HG03097 (cell line): ENCODE measurements at regions not wholly inside any gene's neighbourhood (a gene's known extent, or its start where the extent isn't known, plus 50 kb on each side); places are given as distances from the start of the nearest gene placed in this dataset.

ENCODE experiments used
- ATAC-seq: cut with Tn5 transposase; IDR thresholded peaks from one replicate; pipeline ENCODE4 v1.9.1; 2021; ENCODE audit not compliant: unreplicated experiment, low FRiP score

DNA sequence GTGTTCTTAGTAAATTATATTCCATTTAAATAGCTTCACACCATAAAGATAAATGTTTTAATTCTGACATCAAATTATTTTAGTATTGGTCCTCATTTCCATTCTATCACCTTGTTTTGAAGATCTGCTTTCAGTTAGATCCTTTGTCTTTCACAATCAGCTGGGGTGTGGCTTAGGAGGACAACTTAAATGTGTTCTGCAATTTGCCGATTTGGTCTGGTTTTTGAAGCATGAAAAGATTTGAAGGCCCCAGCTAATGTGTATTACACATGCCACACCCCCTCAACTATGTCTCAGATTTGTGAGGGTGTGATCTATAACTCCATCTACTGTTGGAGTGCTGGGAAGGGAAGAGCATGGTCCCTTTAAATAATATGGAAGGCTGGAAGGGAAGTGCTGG is 516.1 kb upstream of the GOLIM4 start:
- ATAC-seq = no peak

DNA sequence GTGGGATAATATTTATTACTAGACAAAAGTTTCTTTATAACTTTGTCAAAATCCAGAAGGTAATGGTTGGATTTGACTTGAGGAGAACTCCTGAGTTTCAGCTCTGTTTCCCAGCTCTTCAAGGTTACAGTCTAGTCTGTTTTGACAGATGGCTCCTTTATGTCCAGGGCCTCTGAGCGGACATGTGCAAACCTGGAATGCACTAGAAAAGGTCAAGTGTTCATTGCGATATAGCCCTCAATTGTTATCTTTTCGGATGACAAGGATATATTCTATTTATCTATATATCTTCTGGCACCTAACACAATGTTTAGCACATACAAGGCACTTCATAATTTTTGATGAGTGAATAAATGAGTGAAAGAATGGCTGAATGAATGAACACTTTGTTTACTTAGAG is 513.2 kb upstream of the GOLIM4 start:
- no peak for ATAC-seq

DNA sequence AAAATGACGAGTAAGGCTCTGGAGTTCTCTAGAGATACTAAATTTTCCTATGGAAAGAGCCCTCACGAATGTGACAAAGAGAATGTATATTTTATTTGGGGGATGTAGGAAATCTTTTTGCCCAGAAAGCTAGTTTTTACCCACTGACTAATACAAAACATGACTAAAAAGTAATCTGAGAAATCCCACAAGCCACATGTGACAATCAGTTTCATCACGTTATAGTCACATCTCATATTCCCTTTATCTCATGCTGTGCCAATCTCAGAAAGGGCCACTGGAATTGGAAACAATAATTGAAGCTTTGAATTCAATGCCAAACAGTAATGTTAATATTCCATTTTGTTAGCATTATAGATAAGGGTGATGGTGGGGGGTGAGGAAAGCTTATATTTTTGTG is 509.0 kb upstream of the GOLIM4 start:
- ATAC-seq = no peak

DNA sequence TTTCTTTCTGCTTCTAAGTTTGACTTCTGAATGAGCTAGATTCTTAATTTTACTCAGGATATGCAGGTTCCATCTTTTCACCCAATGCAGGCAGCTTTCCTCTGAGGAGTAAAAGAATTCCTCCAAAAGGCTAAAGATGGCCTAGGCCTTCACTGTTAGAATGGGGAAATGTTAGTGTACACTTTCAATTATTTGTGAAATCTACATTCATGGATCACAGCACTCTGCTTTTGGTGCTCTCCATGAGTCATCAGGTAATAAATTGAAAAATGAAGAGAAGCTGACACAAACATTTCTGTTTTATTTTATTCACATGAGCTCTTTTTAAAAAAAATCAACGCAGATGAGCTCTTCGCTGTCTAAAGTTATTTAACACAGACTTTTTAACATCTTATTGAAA is 502.5 kb upstream of the GOLIM4 start:
- ATAC-seq = no peak

DNA sequence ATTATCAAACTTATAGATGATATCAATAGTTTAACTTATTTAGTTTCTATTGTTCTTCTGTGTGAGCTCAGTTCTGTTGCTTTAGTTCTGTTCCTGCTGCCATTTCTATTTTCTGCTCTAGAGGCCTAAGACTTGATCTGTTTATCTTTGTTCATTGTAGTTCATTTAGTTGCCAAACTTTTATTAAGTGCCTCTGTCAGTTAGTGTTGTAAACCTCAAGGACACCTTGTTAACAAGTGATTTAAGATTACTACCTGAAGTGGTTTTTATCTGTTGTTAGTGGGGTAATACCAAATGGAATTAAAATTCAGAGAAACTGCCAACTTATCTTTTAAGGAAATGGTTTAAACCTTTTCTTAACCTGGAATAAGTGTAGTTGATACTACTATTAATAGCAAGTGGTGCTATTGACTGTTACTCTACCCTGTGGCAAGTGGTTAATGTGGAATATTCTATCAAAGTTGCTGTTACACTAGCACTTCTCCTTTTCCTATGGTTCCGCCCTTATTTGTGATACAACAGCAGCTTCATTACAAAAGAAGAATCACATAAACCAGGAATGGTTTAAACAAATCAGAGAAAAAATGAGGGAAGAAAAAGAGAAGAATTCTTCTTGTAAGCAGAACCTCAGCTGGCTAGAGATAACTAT is 500.6 kb upstream of the GOLIM4 start:
- no peak for ATAC-seq

DNA sequence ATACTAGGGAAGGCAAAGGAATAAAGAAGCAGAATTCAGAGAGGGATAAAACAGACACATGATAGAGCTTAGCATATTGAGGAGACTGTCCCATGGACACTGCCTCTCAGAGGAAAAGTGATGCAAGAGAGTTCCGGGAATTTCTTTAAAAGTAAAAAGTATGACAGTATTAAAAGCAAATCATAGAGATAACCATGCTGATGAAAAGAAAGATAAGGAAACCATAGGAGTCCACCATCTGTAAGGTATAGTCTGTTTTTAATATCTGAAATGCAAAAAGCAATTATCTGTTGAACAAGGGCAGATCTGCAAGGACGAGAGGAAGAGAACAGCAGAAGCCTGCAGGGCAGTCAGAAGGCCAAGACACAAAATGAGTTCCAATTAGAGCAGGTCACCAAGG is 495.9 kb upstream of the GOLIM4 start:
- ATAC-seq = no peak

DNA sequence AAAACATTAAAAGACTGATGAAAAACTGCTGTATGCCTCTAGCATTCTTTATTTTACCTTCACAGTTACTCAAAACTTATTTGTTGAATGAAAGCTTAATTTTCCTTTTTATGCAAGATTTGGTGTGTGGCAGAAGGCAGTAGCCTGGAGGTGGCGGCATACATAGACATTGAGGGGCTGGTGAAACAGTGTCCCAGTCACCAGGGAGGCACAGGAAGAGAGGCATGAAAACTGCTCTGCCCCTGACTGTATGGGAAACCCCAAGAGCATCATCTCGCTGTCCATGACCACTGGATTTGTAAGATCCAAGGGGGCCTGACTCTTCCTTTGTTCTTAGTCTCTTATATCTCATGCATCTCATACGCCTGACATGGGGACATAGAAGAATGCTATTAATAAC is 493.7 kb upstream of the GOLIM4 start:
- ATAC-seq = no peak

DNA sequence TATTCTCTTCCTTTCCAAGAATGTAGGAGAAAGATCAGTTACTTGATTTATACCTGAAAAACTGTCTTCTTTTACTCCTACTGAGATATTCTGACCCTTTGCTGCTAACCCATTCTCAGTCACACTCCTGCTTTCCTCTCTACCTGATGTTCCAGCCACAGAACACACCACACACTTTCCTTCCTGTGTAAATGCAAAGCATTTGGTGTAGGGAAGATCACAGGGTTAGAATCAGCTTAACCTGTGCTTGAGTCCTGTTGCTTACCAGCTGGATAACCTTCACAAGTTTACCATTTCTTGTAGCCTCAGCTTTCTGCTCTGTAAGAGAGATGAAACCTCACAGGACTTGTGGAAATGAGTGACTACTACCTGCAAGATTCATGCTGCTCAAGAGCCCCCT is 489.8 kb upstream of the GOLIM4 start:
- ATAC-seq = peak; percentile 62

DNA sequence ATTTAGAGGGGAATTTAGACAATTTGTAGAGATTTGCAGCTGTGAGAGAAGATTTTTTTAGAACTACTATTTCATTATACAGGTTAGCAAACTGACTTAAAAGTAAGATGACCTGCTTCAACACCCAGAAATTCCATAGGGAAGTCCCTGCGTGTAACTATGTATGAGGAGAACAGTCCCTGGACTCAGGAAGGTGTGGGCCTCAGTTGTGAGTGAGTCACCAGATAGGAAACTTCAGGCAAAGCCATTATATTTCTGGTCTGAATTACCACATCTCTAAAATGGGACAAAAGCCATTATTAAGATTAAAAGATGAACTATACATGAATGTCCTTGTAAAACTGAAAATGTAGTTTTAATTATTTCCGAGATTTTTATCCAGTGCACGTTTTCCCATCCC is 488.3 kb upstream of the GOLIM4 start:
- no peak for ATAC-seq

DNA sequence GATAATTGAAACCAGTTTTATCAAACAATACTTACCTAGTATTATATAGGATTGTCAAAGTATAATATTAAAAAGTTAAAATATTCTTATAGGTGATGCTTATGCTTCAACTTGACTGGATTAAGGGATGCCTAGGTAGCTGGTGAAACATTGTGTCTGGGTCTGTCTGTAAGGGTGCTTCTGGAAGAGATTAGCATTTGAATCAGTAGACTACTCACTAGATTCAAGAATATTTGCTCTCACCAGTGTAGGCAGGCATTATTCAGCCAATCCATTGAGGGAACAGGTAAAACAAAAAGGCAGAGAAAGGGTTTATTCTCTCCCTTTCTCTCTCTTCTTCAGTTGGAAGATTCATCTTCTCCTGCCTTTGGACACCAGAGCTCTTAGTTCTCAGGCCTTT is 486.8 kb upstream of the GOLIM4 start:
- no peak for ATAC-seq

DNA sequence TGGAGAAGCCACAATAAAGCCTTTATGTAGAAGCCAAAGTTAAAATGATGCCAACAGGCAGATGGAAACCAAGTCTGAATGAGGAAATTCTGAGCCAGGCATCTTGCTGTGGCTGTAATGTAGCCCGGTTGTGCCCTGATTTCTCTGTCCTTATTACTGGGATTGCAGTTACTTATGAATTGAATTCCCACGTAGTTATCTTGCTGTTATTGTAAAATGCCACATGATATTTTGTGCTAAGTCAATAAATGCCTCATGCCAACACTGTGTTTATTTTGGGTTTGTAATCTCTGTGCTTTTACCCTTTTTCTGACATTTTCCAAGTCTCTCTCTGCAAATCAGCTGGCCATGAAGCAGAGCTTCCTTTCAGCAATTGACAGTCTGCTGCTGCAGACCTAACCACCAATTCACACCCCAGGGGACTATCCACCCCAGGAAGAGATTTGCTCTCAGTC is 486.1 kb upstream of the GOLIM4 start:
- ATAC-seq = no peak

DNA sequence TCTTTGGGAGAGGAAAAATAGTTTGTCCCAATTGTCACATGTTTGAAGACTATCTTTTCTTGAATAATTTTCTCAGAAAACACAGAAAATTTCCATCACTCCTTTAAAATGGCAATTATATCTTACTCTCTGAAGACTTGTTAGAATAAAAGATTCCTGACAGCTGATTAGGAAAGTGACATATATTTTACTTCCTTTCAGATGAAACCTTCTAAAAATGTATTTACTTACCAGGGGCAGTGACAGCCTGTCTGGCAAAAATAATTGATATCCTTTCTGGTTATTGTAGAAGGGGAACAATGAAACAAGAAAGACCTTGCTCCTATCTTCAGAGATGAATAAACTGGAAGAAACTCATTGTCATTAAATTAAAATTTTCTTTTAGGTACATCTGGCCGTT is 483.3 kb upstream of the GOLIM4 start:
- no peak for ATAC-seq

DNA sequence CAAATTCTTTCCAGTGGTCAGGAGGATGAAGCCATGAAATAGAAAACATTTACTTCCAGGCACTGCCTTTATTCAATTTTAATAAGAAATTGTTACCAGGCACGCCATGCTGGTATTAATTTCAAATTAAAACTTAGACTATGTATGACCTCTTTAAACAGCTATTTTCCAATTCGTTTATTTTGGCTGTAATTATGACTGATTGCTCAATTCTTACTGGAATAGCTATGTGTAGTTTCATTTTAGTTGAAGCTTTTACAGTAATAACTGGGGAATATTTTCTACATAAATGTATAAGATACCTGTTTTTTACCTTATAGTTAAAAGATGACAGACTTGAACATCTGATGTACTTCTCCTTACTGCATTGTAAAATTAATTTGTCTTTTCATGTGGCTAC is 480.0 kb upstream of the GOLIM4 start:
- ATAC-seq = no peak

DNA sequence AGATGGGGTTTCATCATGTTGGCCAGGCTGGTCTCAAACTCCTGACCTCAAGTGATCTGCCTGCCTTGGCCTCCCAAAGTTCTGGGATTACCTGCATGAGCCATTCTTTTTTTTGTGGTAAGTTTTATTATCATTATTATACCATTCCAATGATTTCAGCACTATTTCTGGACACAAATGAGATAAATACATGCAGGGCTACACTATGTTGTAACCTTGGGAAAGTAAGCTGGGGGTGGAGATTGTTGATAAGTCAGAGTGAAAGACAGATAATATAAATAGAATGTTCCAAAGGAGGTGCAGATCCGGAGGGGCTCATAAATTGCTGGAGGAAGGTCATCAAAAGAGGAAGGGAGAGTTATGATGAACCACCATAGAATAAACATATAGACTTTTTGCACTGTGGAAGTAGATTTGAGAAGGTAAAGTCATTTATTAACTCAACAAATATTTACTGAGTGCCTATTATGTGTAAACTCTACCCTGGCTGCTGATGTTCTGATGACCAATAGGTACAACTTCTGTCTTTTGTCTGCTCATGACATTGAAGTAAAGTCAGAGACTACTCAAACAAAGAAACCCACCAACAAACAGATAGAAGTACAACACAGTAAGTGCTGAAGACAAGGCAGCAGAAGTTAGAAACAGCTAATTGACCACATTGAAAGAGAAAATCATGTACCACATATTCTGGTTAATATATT is 478.9 kb upstream of the GOLIM4 start:
- ATAC-seq = peak; percentile 72

DNA sequence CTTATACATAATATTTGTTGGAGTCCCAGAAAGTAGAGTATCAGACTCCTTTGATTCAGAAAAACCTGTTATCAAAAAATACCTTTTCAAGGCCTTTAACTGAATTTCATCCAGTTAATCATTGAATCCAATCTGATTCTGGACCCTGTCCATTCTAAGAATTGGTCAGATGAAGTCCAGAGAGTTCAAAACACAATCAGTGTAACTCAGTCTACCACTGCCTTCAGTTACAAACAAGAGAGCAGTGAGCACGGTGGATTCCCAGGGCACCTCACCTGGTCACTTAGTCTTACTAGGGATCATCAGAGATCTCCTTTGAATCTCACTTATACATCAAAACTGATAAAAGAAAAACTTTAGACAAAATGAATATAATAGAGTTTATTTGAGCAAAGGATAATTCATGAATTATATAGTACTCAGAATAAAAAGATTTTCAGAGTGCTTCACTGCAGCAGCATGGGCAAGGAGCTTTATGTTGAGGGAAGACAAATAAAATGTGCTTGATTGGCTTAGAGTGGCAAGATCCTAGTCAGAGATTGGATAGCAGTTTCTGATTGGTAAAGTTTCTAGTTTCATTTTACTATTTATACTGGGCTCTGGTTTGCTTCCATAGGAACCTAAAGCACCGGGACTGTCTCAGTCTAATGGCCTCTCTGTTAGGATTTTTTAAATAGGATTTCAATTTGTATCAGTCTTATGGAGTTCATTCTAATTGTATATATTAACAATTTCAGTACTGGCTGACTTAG is 474.9 kb upstream of the GOLIM4 start:
- ATAC-seq = no peak

DNA sequence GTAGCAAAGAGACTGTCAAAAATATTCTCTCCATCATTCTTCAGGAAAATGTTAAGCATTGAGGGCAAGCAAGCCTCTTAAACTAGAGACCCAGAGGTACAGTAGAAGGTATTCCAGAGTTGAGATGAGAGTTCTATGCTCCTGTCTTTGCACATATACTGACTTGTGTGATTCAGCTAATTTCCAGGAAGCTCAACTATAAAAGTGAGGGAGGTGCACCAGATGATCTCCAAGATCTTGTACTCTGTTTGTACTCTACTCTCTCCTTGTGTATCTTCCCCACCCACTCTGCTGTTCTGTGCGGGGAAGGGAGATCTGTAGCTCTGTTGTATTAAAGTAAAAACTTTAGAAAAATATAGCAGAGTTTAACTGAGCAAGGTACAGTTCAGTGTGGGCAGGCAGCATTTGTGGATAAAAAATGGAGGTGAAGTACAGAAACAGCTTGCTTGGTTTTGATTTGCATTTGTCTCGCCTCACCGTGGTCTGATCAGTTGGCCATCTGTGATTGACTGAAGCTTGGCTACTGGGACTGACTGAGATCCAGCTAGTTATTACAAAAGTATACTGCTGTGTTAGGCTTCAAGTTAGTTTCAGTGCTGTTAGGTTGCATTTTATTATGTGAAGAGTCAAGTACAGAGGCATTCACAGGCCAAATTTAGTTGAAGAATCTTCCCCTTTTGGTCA is 463.1 kb upstream of the GOLIM4 start:
- no peak for ATAC-seq

DNA sequence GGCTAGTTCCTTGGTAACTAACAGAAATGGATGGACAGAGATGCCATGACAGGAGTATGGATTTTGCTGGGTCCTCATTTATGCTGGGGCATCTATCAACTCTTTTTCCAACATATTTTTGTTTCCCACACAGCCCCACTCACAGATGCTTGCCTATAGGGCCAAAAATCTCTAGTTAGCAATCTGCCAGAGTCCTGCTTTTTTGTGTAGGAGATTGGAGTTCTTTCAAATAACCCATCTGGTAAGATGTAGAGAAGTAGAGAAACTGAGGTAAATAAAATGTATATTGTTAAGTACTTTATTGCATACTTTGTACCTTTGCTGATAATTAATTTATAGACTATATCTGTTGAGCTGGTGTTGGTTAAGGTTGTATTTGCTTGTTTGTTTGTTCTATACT is 456.5 kb upstream of the GOLIM4 start:
- ATAC-seq = no peak

DNA sequence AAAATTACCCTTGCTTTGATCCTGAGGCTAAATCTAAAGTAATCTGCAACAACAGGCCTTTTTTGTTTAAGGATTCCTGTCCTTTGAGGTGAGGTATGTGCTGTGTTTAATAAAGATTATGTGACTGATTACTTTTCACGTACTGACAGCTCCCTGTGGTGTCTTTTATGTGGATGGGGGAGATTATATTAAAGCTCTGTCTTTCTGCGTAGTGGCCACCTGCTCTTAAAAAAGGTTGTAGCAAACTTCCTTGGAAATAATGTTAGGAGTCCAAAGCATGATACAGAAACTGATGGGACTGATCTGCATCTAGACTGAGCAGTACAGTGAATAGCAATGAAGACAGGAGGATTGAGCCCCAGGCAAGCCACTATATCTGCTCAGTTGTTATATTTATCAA is 453.0 kb upstream of the GOLIM4 start:
- no peak for ATAC-seq

DNA sequence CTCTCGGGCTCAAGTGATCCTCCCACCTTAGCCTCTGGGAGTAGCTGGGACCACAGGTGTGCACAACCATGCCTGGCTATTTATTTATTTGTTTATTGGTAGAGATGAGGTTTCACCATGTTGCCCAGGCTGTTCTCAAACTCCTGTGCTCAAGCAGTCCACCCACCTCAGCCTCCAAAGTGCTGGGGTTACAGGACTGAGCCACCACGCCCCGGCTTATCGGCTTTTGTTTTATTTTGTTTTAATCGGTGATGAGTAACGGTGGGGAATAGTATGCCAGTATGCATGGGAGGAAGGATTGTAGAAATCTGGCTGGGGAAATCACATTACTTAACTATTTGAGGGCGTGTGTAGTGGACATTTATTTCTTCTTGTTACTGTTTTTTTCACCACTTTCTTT is 451.0 kb upstream of the GOLIM4 start:
- no peak for ATAC-seq

DNA sequence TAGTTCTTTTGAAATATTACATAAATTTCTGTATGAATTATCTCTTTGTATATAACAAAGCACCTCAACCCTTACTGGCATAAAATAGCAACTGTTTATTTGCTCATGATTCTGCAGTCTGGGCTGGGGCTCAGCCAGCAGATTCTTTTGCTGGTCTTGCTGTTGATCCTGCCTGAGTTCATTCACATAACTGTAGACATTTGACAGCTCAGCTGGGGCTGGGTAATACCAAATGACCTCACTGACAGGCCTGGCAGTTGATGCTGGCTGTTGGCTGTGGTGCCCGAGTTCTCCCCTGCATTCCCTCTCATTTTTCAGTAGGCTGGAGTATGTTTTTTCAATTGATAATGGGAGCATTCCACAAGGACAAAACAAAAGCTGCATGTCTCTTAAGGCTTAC is 449.9 kb upstream of the GOLIM4 start:
- ATAC-seq = no peak
